Keratinocyte (primary cell): ENCODE measurements at regions not wholly inside any gene's neighbourhood (a gene's known extent, or its start where the extent isn't known, plus 50 kb on each side); places are given as distances from the start of the nearest gene placed in this dataset.

ENCODE experiments used
- DNase-seq: peaks from one replicate; pipeline ENCODE4 v3.0.0-alpha.2; 2011; ENCODE audit warnings: low read depth, missing footprints, low spot score
- FAIRE-seq: peaks from 2 replicates; lab custom pipeline; 2011; peaks lifted over from hg19 to GRCh38; lab: Jason Lieb, UNC
- H2AFZ ChIP-seq: 2 replicates; pipeline ENCODE4 v1.6.0; 2012; ENCODE audit warnings: low read length, control low read depth, inconsistent platforms; ENCODE audit not compliant: control insufficient read depth
- H3K27ac ChIP-seq: 2 replicates; pipeline ENCODE4 v1.5.1; 2011; ENCODE audit warnings: low read length; ENCODE audit not compliant: control insufficient read depth, insufficient read depth
- H3K27me3 ChIP-seq: 3 replicates; pipeline ENCODE4 v1.6.0; 2011; ENCODE audit warnings: low read length; ENCODE audit not compliant: control insufficient read depth, insufficient read depth; ENCODE audit errors: extremely low read depth
- H3K36me3 ChIP-seq, 2 experiments: 2 replicates in 1 of 2; 3 replicates in 1 of 2; pipeline ENCODE4 v1.5.1; 2011; ENCODE audit warnings: low read length in 2 of 2, mild to moderate bottlenecking in 1 of 2; ENCODE audit not compliant: control insufficient read depth in 2 of 2, insufficient read depth in 2 of 2; ENCODE audit errors: extremely low read depth in 1 of 2
- H3K4me1 ChIP-seq: 3 replicates; pipeline ENCODE4 v1.5.1; 2011; ENCODE audit warnings: low read length; ENCODE audit not compliant: control insufficient read depth, insufficient read depth; ENCODE audit errors: extremely low read depth
- H3K4me2 ChIP-seq: 3 replicates; pipeline ENCODE4 v1.6.0; 2011; ENCODE audit warnings: low read depth, low read length; ENCODE audit not compliant: control insufficient read depth, insufficient read depth; ENCODE audit errors: extremely low read depth
- H3K4me3 ChIP-seq, 3 experiments: fragments of 200-600 bp in 1 of 3; sonication (generic) in 1 of 3; 2 replicates in 2 of 3; 3 replicates in 1 of 3; pipeline ENCODE4 v1.5.1; 2011 to 2016; ENCODE audit warnings: low read length in 3 of 3, mild to moderate bottlenecking in 3 of 3, control low read depth in 2 of 3, inconsistent platforms in 1 of 3, low read depth in 1 of 3, mixed read lengths in 1 of 3, mixed run types in 1 of 3, moderate library complexity in 1 of 3; ENCODE audit not compliant: control insufficient read depth in 2 of 3, insufficient read depth in 2 of 3; ENCODE audit errors: extremely low read depth in 1 of 3
- H3K79me2 ChIP-seq: 2 replicates; pipeline ENCODE4 v1.6.0; 2012; ENCODE audit warnings: low read length; ENCODE audit not compliant: control insufficient read depth, insufficient read depth
- H3K9ac ChIP-seq: 3 replicates; pipeline ENCODE4 v1.6.0; 2011; ENCODE audit warnings: low read length; ENCODE audit not compliant: control insufficient read depth, insufficient read depth; ENCODE audit errors: extremely low read depth
- H3K9me1 ChIP-seq: 3 replicates; pipeline ENCODE4 v1.6.0; 2011; ENCODE audit warnings: low read length; ENCODE audit not compliant: control insufficient read depth, insufficient read depth; ENCODE audit errors: extremely low read depth
- H3K9me3 ChIP-seq: 2 replicates; pipeline ENCODE4 v1.5.1; 2012; ENCODE audit warnings: low read depth, low read length; ENCODE audit not compliant: control insufficient read depth
- H4K20me1 ChIP-seq: 3 replicates; pipeline ENCODE4 v1.6.0; 2011; ENCODE audit warnings: low read length; ENCODE audit not compliant: control insufficient read depth, insufficient read depth; ENCODE audit errors: extremely low read depth
- EZH2 ChIP-seq: IDR thresholded peaks from one replicate; pipeline ENCODE4 v1.6.1; 2012; ENCODE audit warnings: inconsistent platforms, mild to moderate bottlenecking, low read length, moderate library complexity
- dilution Hi-C: fragments of 300-500 bp; cut with MboI; formaldehyde crosslinking; loops from one replicate; pipeline ENCODE4 v1.7.0; 2020; ENCODE audit warnings: low sequenced_read_pairs; ENCODE audit not compliant: extremely low pct_ligation_motif_present
- TF ChIP-seq, protein P1 (sequence below), 3 experiments: IDR thresholded peaks in 1 of 3; conservative IDR thresholded peaks in 1 of 3; optimal IDR thresholded peaks in 1 of 3; 2 replicates in 2 of 3; 3 replicates in 1 of 3; pipeline versions ENCODE3 to v1.5.1; 2011; ENCODE audit warnings: low read length in 3 of 3, mild to moderate bottlenecking in 3 of 3, moderate library complexity in 2 of 3, control low read depth in 1 of 3, inconsistent platforms in 1 of 3; ENCODE audit not compliant: insufficient read depth in 2 of 3; ENCODE audit errors: extremely low read depth in 1 of 3

DNA sequence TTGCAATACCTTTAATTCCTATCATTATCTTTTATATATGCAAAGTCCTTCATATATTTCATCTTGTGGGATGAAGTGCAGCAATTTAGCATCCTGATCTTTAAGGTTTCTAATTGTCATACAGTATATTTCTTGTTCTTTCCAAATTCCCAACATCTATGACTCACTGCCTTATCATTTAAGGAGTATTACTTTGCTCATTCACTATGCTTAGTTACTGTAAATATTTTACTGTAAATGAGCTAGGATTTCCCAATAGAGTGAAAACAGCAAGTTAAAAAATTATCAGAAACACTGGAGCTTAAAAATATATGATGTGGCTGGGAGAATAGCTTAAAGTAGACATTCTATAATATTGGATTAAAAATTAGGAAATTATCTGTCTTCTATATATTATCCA is 69.9 kb downstream of the SLITRK6 start:
- TF ChIP-seq, protein P1, sequence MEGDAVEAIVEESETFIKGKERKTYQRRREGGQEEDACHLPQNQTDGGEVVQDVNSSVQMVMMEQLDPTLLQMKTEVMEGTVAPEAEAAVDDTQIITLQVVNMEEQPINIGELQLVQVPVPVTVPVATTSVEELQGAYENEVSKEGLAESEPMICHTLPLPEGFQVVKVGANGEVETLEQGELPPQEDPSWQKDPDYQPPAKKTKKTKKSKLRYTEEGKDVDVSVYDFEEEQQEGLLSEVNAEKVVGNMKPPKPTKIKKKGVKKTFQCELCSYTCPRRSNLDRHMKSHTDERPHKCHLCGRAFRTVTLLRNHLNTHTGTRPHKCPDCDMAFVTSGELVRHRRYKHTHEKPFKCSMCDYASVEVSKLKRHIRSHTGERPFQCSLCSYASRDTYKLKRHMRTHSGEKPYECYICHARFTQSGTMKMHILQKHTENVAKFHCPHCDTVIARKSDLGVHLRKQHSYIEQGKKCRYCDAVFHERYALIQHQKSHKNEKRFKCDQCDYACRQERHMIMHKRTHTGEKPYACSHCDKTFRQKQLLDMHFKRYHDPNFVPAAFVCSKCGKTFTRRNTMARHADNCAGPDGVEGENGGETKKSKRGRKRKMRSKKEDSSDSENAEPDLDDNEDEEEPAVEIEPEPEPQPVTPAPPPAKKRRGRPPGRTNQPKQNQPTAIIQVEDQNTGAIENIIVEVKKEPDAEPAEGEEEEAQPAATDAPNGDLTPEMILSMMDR (optimal IDR thresholded peaks at IDR 0.05 in 1 of 3, IDR thresholded peaks at IDR 0.05 in 1 of 3, conservative IDR thresholded peaks at IDR 0.05 in 1 of 3; ENCODE audit: extremely low read depth in 1 of 3, insufficient read depth in 2 of 3, low read length in 3 of 3): no peak
- no peak for TF ChIP-seq EZH2
- FAIRE-seq: no peak
- Histone ChIP-seq H3K27ac (no peak overlapping the region), H3K79me2 (no peaks in the 10 kb centered on the region), H2AFZ (no peak overlapping the region), H3K4me2 (no peak overlapping the region), H3K9me1 (no peaks in the 10 kb centered on the region), H3K9ac (no peak overlapping the region), H3K27me3 (no peaks in the 10 kb centered on the region), H3K36me3 (no peaks in the 10 kb centered on the region), H3K4me1 (peaks cover 3% of the 10 kb centered on the region), H3K9me3 (no peaks in the 10 kb centered on the region), H4K20me1 (no peaks in the 10 kb centered on the region), H3K4me3 (no peak overlapping the region)
- dilution Hi-C loops: no loop called here
- no peak for DNase-seq

GRCh38 chr13:85728811-85729210 is 70.4 kb downstream of the SLITRK6 start:
- H3K4me2 ChIP-seq: no peak overlapping the region
- DNase-seq (no peak), FAIRE-seq (no peak)
- no peaks in the 10 kb centered on the region for H3K9me1 ChIP-seq
- H2AFZ ChIP-seq: no peak overlapping the region
- H3K9me3 ChIP-seq: no peaks in the 10 kb centered on the region
- H3K79me2 ChIP-seq: no peaks in the 10 kb centered on the region
- H3K4me3 ChIP-seq: no peak overlapping the region
- no peak overlapping the region for H3K27ac ChIP-seq
- H4K20me1 ChIP-seq: no peaks in the 10 kb centered on the region
- H3K27me3 ChIP-seq: no peaks in the 10 kb centered on the region
- TF ChIP-seq EZH2: no peak
- TF ChIP-seq, protein P1 (optimal IDR thresholded peaks at IDR 0.05 in 1 of 3, IDR thresholded peaks at IDR 0.05 in 1 of 3, conservative IDR thresholded peaks at IDR 0.05 in 1 of 3; ENCODE audit: extremely low read depth in 1 of 3, insufficient read depth in 2 of 3, low read length in 3 of 3): no peak
- dilution Hi-C loops: no loop called here
- no peak overlapping the region for H3K9ac ChIP-seq
- H3K4me1 ChIP-seq: peaks cover 3% of the 10 kb centered on the region
- H3K36me3 ChIP-seq: no peaks in the 10 kb centered on the region
